Activated T-helper 1 cell treated with anti-CD3 and anti-CD28 coated beads, Interleukin-12 subunit alpha, Interleukin-12 subunit beta, Interleukin-2, Interleukin-4 antibody, amounts not matched to agents 30 ng/mL and 10 ng/mL and 1 ng/mL, durations not matched to agents 14 hours and 24 hours and 36 hours (primary cell): ENCODE measurements at regions not wholly inside any gene's neighbourhood (a gene's known extent, or its start where the extent isn't known, plus 50 kb on each side); places are given as distances from the start of the nearest gene placed in this dataset.

Source experiments
- DNase-seq: peaks from one replicate; pipeline ENCODE4 v3.0.0; 2021; ENCODE audit warnings: low spot score
- H3K27ac Mint-ChIP-seq: one replicate; pipeline ENCODE4 v1.8.0; 2021; ENCODE audit warnings: mild to moderate bottlenecking, mixed read lengths
- H3K27me3 Mint-ChIP-seq: one replicate; pipeline ENCODE4 v1.8.0; 2022; ENCODE audit warnings: mild to moderate bottlenecking, moderate library complexity, mixed read lengths; ENCODE audit not compliant: insufficient read depth
- H3K36me3 Mint-ChIP-seq: one replicate; pipeline ENCODE4 v1.8.0; 2021; ENCODE audit warnings: low read depth, mixed read lengths
- H3K4me1 Mint-ChIP-seq: one replicate; pipeline ENCODE4 v1.8.0; 2021; ENCODE audit warnings: low read depth, mixed read lengths
- H3K4me3 Mint-ChIP-seq: one replicate; pipeline ENCODE4 v1.8.0; 2021; ENCODE audit warnings: mild to moderate bottlenecking, moderate library complexity, mixed read lengths
- H3K9me3 Mint-ChIP-seq: one replicate; pipeline ENCODE4 v1.8.0; 2021; ENCODE audit warnings: mixed read lengths
- intact Hi-C: fragments of 100-400 bp; cut with micrococcal nuclease; formaldehyde crosslinking; loops from one replicate; pipeline ENCODE4 v1.15.1; 2024

GRCh38 chr10:128734734-128735133 is 608.5 kb upstream of the MKI67 start:
- DNase-seq = no peak
- H3K4me3 Mint-ChIP-seq = no peak overlapping the region
- no peaks in the 10 kb centered on the region for H3K27me3 Mint-ChIP-seq
- no peaks in the 10 kb centered on the region for H3K4me1 Mint-ChIP-seq
- H3K36me3 Mint-ChIP-seq = no peaks in the 10 kb centered on the region
- intact Hi-C loops = no loop called here
- H3K9me3 Mint-ChIP-seq = no peaks in the 10 kb centered on the region
- H3K27ac Mint-ChIP-seq = no peak overlapping the region

- Mint-ChIP-seq H3K4me3 (no peak overlapping the region), H3K27ac (no peak overlapping the region), H3K27me3 (no peaks in the 10 kb centered on the region), H3K36me3 (no peaks in the 10 kb centered on the region), H3K9me3 (no peaks in the 10 kb centered on the region), H3K4me1 (no peaks in the 10 kb centered on the region)
- no peak for DNase-seq
- intact Hi-C loops = no loop called here
Observed at GRCh38 chr10:128735996-128736395, 609.8 kb upstream of the MKI67 start.

- Mint-ChIP-seq H3K36me3 (no peaks in the 10 kb centered on the region), H3K27ac (no peak overlapping the region), H3K9me3 (no peaks in the 10 kb centered on the region), H3K4me3 (no peak overlapping the region), H3K4me1 (no peaks in the 10 kb centered on the region), H3K27me3 (no peaks in the 10 kb centered on the region)
- no peak for DNase-seq
- intact Hi-C loops = no loop called here
Observed at GRCh38 chr10:128738386-128738915, 612.2 kb upstream of the MKI67 start.

- H3K27ac Mint-ChIP-seq = no peak overlapping the region
- intact Hi-C loops = no loop called here
- H3K27me3 Mint-ChIP-seq = no peaks in the 10 kb centered on the region
- no peaks in the 10 kb centered on the region for H3K9me3 Mint-ChIP-seq
- no peaks in the 10 kb centered on the region for H3K36me3 Mint-ChIP-seq
- H3K4me3 Mint-ChIP-seq = no peak overlapping the region
- no peaks in the 10 kb centered on the region for H3K4me1 Mint-ChIP-seq
- no peak for DNase-seq
Observed at GRCh38 chr10:128739930-128740329, 613.7 kb upstream of the MKI67 start.

GRCh38 chr10:128741180-128741579 is 615.0 kb upstream of the MKI67 start:
- H3K9me3 Mint-ChIP-seq = no peaks in the 10 kb centered on the region
- no peak for DNase-seq
- no peaks in the 10 kb centered on the region for H3K4me1 Mint-ChIP-seq
- no peak overlapping the region for H3K27ac Mint-ChIP-seq
- H3K27me3 Mint-ChIP-seq = no peaks in the 10 kb centered on the region
- intact Hi-C loops = no loop called here
- no peak overlapping the region for H3K4me3 Mint-ChIP-seq
- H3K36me3 Mint-ChIP-seq = no peaks in the 10 kb centered on the region

- no peak for DNase-seq
- Mint-ChIP-seq H3K27ac (no peak overlapping the region), H3K4me3 (no peak overlapping the region), H3K9me3 (no peaks in the 10 kb centered on the region), H3K4me1 (no peaks in the 10 kb centered on the region), H3K27me3 (no peaks in the 10 kb centered on the region), H3K36me3 (no peaks in the 10 kb centered on the region)
- intact Hi-C loops = no loop called here
Observed at GRCh38 chr10:128741680-128742079, 615.5 kb upstream of the MKI67 start.

GRCh38 chr10:128744092-128744491 is 617.9 kb upstream of the MKI67 start:
- Mint-ChIP-seq H3K27ac (no peak overlapping the region), H3K36me3 (no peaks in the 10 kb centered on the region), H3K4me3 (no peak overlapping the region), H3K9me3 (no peaks in the 10 kb centered on the region), H3K4me1 (no peaks in the 10 kb centered on the region), H3K27me3 (no peaks in the 10 kb centered on the region)
- intact Hi-C loops = no loop called here
- DNase-seq = no peak

- no peak for DNase-seq
- intact Hi-C loops = no loop called here
- no peak overlapping the region for H3K27ac Mint-ChIP-seq
- H3K9me3 Mint-ChIP-seq = no peaks in the 10 kb centered on the region
- no peaks in the 10 kb centered on the region for H3K4me1 Mint-ChIP-seq
- no peak overlapping the region for H3K4me3 Mint-ChIP-seq
- no peaks in the 10 kb centered on the region for H3K27me3 Mint-ChIP-seq
- no peaks in the 10 kb centered on the region for H3K36me3 Mint-ChIP-seq
Observed at GRCh38 chr10:128744811-128745305, 618.6 kb upstream of the MKI67 start.

- no peak overlapping the region for H3K27ac Mint-ChIP-seq
- no peaks in the 10 kb centered on the region for H3K9me3 Mint-ChIP-seq
- DNase-seq = no peak
- H3K4me1 Mint-ChIP-seq = no peaks in the 10 kb centered on the region
- H3K36me3 Mint-ChIP-seq = no peaks in the 10 kb centered on the region
- intact Hi-C loops = no loop called here
- no peaks in the 10 kb centered on the region for H3K27me3 Mint-ChIP-seq
- no peak overlapping the region for H3K4me3 Mint-ChIP-seq
Observed at GRCh38 chr10:128747582-128748346, 621.5 kb upstream of the MKI67 start.

GRCh38 chr10:128751284-128751683 is 625.1 kb upstream of the MKI67 start:
- Mint-ChIP-seq H3K9me3 (no peaks in the 10 kb centered on the region), H3K27me3 (no peaks in the 10 kb centered on the region), H3K36me3 (no peaks in the 10 kb centered on the region), H3K4me1 (no peaks in the 10 kb centered on the region), H3K27ac (no peak overlapping the region), H3K4me3 (no peak overlapping the region)
- intact Hi-C loops = no loop called here
- no peak for DNase-seq

- H3K27ac Mint-ChIP-seq = no peak overlapping the region
- H3K4me1 Mint-ChIP-seq = no peaks in the 10 kb centered on the region
- intact Hi-C loops = no loop called here
- no peaks in the 10 kb centered on the region for H3K36me3 Mint-ChIP-seq
- no peak for DNase-seq
- H3K4me3 Mint-ChIP-seq = no peak overlapping the region
- H3K27me3 Mint-ChIP-seq = no peaks in the 10 kb centered on the region
- H3K9me3 Mint-ChIP-seq = no peaks in the 10 kb centered on the region
Observed at GRCh38 chr10:128751851-128752250, 625.6 kb upstream of the MKI67 start.

- no peaks in the 10 kb centered on the region for H3K9me3 Mint-ChIP-seq
- intact Hi-C loops = no loop called here
- H3K4me1 Mint-ChIP-seq = no peaks in the 10 kb centered on the region
- no peak overlapping the region for H3K27ac Mint-ChIP-seq
- no peak for DNase-seq
- no peak overlapping the region for H3K4me3 Mint-ChIP-seq
- H3K27me3 Mint-ChIP-seq = no peaks in the 10 kb centered on the region
- H3K36me3 Mint-ChIP-seq = no peaks in the 10 kb centered on the region
Observed at GRCh38 chr10:128759174-128759573, 633.0 kb upstream of the MKI67 start.

- Mint-ChIP-seq H3K27ac (no peak overlapping the region), H3K4me1 (no peaks in the 10 kb centered on the region), H3K27me3 (no peaks in the 10 kb centered on the region), H3K36me3 (no peaks in the 10 kb centered on the region), H3K9me3 (no peaks in the 10 kb centered on the region), H3K4me3 (no peak overlapping the region)
- intact Hi-C loops = no loop called here
- no peak for DNase-seq
Observed at GRCh38 chr10:128763588-128763987, 637.4 kb upstream of the MKI67 start.

- no peaks in the 10 kb centered on the region for H3K36me3 Mint-ChIP-seq
- intact Hi-C loops = no loop called here
- no peak overlapping the region for H3K27ac Mint-ChIP-seq
Observed at GRCh38 chr10:128764190-128764589, 638.0 kb upstream of the MKI67 start.

More at GRCh38 chr10:128764190-128764589, 638.0 kb upstream of the MKI67 start:
- no peak for DNase-seq
- no peaks in the 10 kb centered on the region for H3K9me3 Mint-ChIP-seq
- no peak overlapping the region for H3K4me3 Mint-ChIP-seq
- no peaks in the 10 kb centered on the region for H3K4me1 Mint-ChIP-seq
- H3K27me3 Mint-ChIP-seq = no peaks in the 10 kb centered on the region
